ENCODE measurements at regions not wholly inside any gene's neighbourhood (a gene's known extent, or its start where the extent isn't known, plus 50 kb on each side); places are given as distances from the start of the nearest gene placed in this dataset.

- Histone ChIP-seq H3K9me3 (no peaks in the 10 kb centered on the region), H3K27ac (no peak overlapping the region), H3K4me2 (no peak overlapping the region), H3K4me3 (no peak overlapping the region), H3K4me1 (no peaks in the 10 kb centered on the region)
- DNase-seq (ENCODE audit: low read depth in 1 of 2, low spot score in 1 of 2), result no peak
- ATAC-seq, result no peak
- POLR2A ChIA-PET, result no interaction called here
- CTCF ChIA-PET, result no interaction called here
- TF ChIP-seq ATOH8 (CRISPR knock-in tag; IDR thresholded peaks at IDR 0.05; ENCODE audit: low read depth) (no peak), ZSCAN20 (CRISPR knock-in tag; IDR thresholded peaks at IDR 0.05) (no peak), HES2 (IDR thresholded peaks at IDR 0.05) (no peak)
- WGBS (ENCODE audit: missing lambda C conversion rate), result 53% methylated on average over 1 of the region's 1 CpG
- no peak for FAIRE-seq
These were observed 317.6 kb downstream of the PLA2G4A start for GRCh38 chr1:187146388-187146787.

GRCh38 chr1:187151555-187151954 is 322.8 kb downstream of the PLA2G4A start:
- ChIA-PET CTCF (no interaction called here), POLR2A (no interaction called here)
- Histone ChIP-seq H3K4me2 (no peak overlapping the region), H3K4me1 (no peaks in the 10 kb centered on the region), H3K27ac (no peak overlapping the region), H3K4me3 (no peak overlapping the region), H3K9me3 (no peaks in the 10 kb centered on the region)
- DNase-seq (ENCODE audit: low read depth in 1 of 2, low spot score in 1 of 2), result no peak
- no peak for ATAC-seq
- no peak for FAIRE-seq
- TF ChIP-seq RARB (CRISPR knock-in tag; IDR thresholded peaks at IDR 0.05), result no peak
- no peak for TF ChIP-seq HOXB13 (CRISPR knock-in tag; IDR thresholded peaks at IDR 0.05; ENCODE audit: low read depth)
- TF ChIP-seq MAX (IDR thresholded peaks at IDR 0.05), result no peak
- no peak for TF ChIP-seq ESRRA (IDR thresholded peaks at IDR 0.05; ENCODE audit: borderline replicate concordance, low read length)
- no peak for TF ChIP-seq CBX8 (IDR thresholded peaks at IDR 0.05)
- no peak for TF ChIP-seq RAD21 (conservative IDR thresholded peaks at IDR 0.05 in 1 of 2, IDR thresholded peaks at IDR 0.05 in 1 of 2)
- no peak for TF ChIP-seq NR3C1 (IDR thresholded peaks at IDR 0.05)
- no peak for TF ChIP-seq RFX5 (IDR thresholded peaks at IDR 0.05)
- TF ChIP-seq KDM5A (IDR thresholded peaks at IDR 0.05), result no peak
- TF ChIP-seq TP53 (CRISPR knock-in tag; IDR thresholded peaks at IDR 0.05), result no peak
- TF ChIP-seq NPAS2 (CRISPR knock-in tag; IDR thresholded peaks at IDR 0.05; ENCODE audit: borderline replicate concordance), result no peak
- TF ChIP-seq HOXB5 (CRISPR knock-in tag; IDR thresholded peaks at IDR 0.05), result no peak
- TF ChIP-seq EP300 (IDR thresholded peaks at IDR 0.05), result no peak
- TF ChIP-seq EHF (CRISPR knock-in tag; IDR thresholded peaks at IDR 0.05), result no peak
- no peak for TF ChIP-seq PBX3 (IDR thresholded peaks at IDR 0.05)

- Histone ChIP-seq H3K9me3 (no peaks in the 10 kb centered on the region), H3K4me2 (no peak overlapping the region), H3K4me3 (no peak overlapping the region), H3K27ac (no peak overlapping the region), H3K4me1 (no peaks in the 10 kb centered on the region)
- ATAC-seq, result no peak
- no peak for FAIRE-seq
- 11% methylated on average over 1 of the region's 1 CpG for WGBS (ENCODE audit: missing lambda C conversion rate)
- DNase-seq (ENCODE audit: low read depth in 1 of 2, low spot score in 1 of 2), result no peak
- TF ChIP-seq RARB (CRISPR knock-in tag; IDR thresholded peaks at IDR 0.05), result no peak
- no peak for TF ChIP-seq RFX5 (IDR thresholded peaks at IDR 0.05)
- no peak for TF ChIP-seq ELK1 (IDR thresholded peaks at IDR 0.05; ENCODE audit: low read depth, low read length)
- TF ChIP-seq ZC3H11A (IDR thresholded peaks at IDR 0.05), result no peak
- no peak for TF ChIP-seq ESRRA (IDR thresholded peaks at IDR 0.05; ENCODE audit: borderline replicate concordance, low read length)
- no peak for TF ChIP-seq PBX3 (IDR thresholded peaks at IDR 0.05)
- TF ChIP-seq ZFP36 (IDR thresholded peaks at IDR 0.05; ENCODE audit: borderline replicate concordance, partially characterized antibody), result no peak
- no peak for TF ChIP-seq FOXS1 (CRISPR knock-in tag; IDR thresholded peaks at IDR 0.05)
- TF ChIP-seq HMGXB4 (CRISPR knock-in tag; IDR thresholded peaks at IDR 0.05; ENCODE audit: borderline replicate concordance), result no peak
- no peak for TF ChIP-seq RAD21 (conservative IDR thresholded peaks at IDR 0.05 in 1 of 2, IDR thresholded peaks at IDR 0.05 in 1 of 2)
- no peak for TF ChIP-seq HOXB5 (CRISPR knock-in tag; IDR thresholded peaks at IDR 0.05)
- TF ChIP-seq TFCP2L1 (CRISPR knock-in tag; IDR thresholded peaks at IDR 0.05), result no peak
- ChIA-PET POLR2A (no interaction called here), CTCF (no interaction called here)
These were observed 324.3 kb downstream of the PLA2G4A start for GRCh38 chr1:187153047-187153446.

Data from A549 (cell line).